Mammary epithelial cell (primary cell): ENCODE measurements at regions not wholly inside any gene's neighbourhood (a gene's known extent, or its start where the extent isn't known, plus 50 kb on each side); places are given as distances from the start of the nearest gene placed in this dataset.

ENCODE experiments used
- EZH2 ChIP-seq: IDR thresholded peaks from 2 replicates; pipeline ENCODE4 v1.6.1; 2012; ENCODE audit warnings: low read length, inconsistent platforms, borderline replicate concordance
- TF ChIP-seq, protein P1 (sequence below), 2 donors: IDR thresholded peaks in 1 of 2; conservative IDR thresholded peaks in 1 of 2; 2 replicates each; pipeline ENCODE4 v1.5.1; 2011 to 2012; ENCODE audit warnings: inconsistent platforms in 2 of 2, low read length in 2 of 2, mild to moderate bottlenecking in 2 of 2, control low read depth in 1 of 2, low read depth in 1 of 2; ENCODE audit not compliant: insufficient read depth in 1 of 2; ENCODE audit errors: extremely low read depth in 1 of 2

DNA sequence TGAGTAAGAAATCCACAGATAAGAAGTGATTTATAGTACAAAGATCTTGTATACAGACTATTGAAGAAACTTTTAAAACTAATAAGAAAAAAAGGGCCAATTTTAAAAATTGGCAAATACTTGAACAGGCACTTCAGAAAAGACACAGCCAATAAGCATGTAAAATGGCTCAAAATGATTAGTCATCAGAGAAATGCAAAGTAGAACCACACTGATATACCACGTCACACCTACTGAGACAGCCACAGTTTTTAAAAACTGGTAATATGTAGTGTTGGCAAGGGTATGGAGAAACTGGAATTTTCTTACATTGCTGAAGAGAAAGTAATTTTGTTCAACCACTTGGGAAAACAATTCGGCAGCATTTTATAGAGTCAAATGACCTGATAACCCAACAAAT, 488.9 kb upstream of the HTR1E start:
- TF ChIP-seq, protein P1, sequence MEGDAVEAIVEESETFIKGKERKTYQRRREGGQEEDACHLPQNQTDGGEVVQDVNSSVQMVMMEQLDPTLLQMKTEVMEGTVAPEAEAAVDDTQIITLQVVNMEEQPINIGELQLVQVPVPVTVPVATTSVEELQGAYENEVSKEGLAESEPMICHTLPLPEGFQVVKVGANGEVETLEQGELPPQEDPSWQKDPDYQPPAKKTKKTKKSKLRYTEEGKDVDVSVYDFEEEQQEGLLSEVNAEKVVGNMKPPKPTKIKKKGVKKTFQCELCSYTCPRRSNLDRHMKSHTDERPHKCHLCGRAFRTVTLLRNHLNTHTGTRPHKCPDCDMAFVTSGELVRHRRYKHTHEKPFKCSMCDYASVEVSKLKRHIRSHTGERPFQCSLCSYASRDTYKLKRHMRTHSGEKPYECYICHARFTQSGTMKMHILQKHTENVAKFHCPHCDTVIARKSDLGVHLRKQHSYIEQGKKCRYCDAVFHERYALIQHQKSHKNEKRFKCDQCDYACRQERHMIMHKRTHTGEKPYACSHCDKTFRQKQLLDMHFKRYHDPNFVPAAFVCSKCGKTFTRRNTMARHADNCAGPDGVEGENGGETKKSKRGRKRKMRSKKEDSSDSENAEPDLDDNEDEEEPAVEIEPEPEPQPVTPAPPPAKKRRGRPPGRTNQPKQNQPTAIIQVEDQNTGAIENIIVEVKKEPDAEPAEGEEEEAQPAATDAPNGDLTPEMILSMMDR (conservative IDR thresholded peaks at IDR 0.05 in 1 of 2, IDR thresholded peaks at IDR 0.05 in 1 of 2; ENCODE audit: extremely low read depth in 1 of 2, insufficient read depth in 1 of 2, low read depth in 1 of 2, low read length in 2 of 2) = no peak
- TF ChIP-seq EZH2 = no peak
